NCI-H748 (cell line): ENCODE measurements at regions not wholly inside any gene's neighbourhood (a gene's known extent, or its start where the extent isn't known, plus 50 kb on each side); places are given as distances from the start of the nearest gene placed in this dataset.

Experiments used
- DNase-seq: peaks from one replicate; lab custom pipeline; 2025; ENCODE audit not compliant: unreplicated experiment; lab: John Stamatoyannopoulos, UW

- DNase-seq: no peak
Measured at GRCh38 chr9:135230386-135230765, 142.9 kb downstream of the OLFM1 start.

- DNase-seq: no peak
Measured at GRCh38 chr9:135230817-135231520, 143.5 kb downstream of the OLFM1 start.

GRCh38 chr9:135239100-135239768 lies 151.8 kb downstream of the OLFM1 start:
- no peak for DNase-seq

- DNase-seq: no peak
Measured at GRCh38 chr9:135239769-135240141, 152.3 kb downstream of the OLFM1 start.

- no peak for DNase-seq
Measured at GRCh38 chr9:135240222-135240621, 152.8 kb downstream of the OLFM1 start.

GRCh38 chr9:135240871-135241311 lies 153.4 kb downstream of the OLFM1 start:
- DNase-seq: no peak

GRCh38 chr9:135241381-135242048 lies 154.0 kb downstream of the OLFM1 start:
- DNase-seq: no peak

- DNase-seq: no peak
Measured at GRCh38 chr9:135242049-135242396, 154.6 kb downstream of the OLFM1 start.

GRCh38 chr9:135242406-135242805 lies 154.9 kb downstream of the OLFM1 start:
- DNase-seq: no peak

GRCh38 chr9:135243201-135244190 lies 156.0 kb downstream of the OLFM1 start:
- no peak for DNase-seq

GRCh38 chr9:135244271-135245221 lies 157.1 kb downstream of the OLFM1 start:
- DNase-seq: no peak

GRCh38 chr9:135245482-135246247 lies 158.2 kb downstream of the OLFM1 start:
- no peak for DNase-seq

GRCh38 chr9:135246248-135247205 lies 159.1 kb downstream of the OLFM1 start:
- no peak for DNase-seq

GRCh38 chr9:135247227-135247930 lies 159.9 kb downstream of the OLFM1 start:
- no peak for DNase-seq

GRCh38 chr9:135248111-135248510 lies 160.6 kb downstream of the OLFM1 start:
- DNase-seq: no peak

GRCh38 chr9:135248721-135249120 lies 161.3 kb downstream of the OLFM1 start:
- no peak for DNase-seq

GRCh38 chr9:135249191-135249590 lies 161.7 kb downstream of the OLFM1 start:
- no peak for DNase-seq
